Muscle of leg (tissue), 3 donors: ENCODE measurements at regions not wholly inside any gene's neighbourhood (a gene's known extent, or its start where the extent isn't known, plus 50 kb on each side); places are given as distances from the start of the nearest gene placed in this dataset.

Experiments
- DNase-seq: peaks from one replicate; pipeline ENCODE4 v3.0.0; 2013
- H3K27ac ChIP-seq: one replicate; pipeline ENCODE4 v1.5.1; 2013; ENCODE audit warnings: mild to moderate bottlenecking, low read length, control low read depth
- H3K27me3 ChIP-seq: one replicate; pipeline ENCODE4 v1.6.1; 2013; ENCODE audit warnings: low read length; ENCODE audit not compliant: control insufficient read depth, insufficient read depth
- H3K36me3 ChIP-seq: one replicate; pipeline ENCODE4 v1.6.1; 2013; ENCODE audit warnings: low read length; ENCODE audit not compliant: control insufficient read depth, insufficient read depth
- H3K4me1 ChIP-seq: one replicate; pipeline ENCODE4 v1.6.1; 2013; ENCODE audit warnings: low read length; ENCODE audit not compliant: control insufficient read depth, insufficient read depth
- H3K4me3 ChIP-seq: one replicate; pipeline ENCODE4 v1.5.1; 2013; ENCODE audit warnings: low read length, control low read depth
- H3K9me3 ChIP-seq: replicated peaks from 2 replicates; pipeline ENCODE4 v1.6.1; 2013; ENCODE audit warnings: low read depth, low read length; ENCODE audit not compliant: control insufficient read depth
- WGBS: methylation state at CpG from one replicate; pipeline ENCODE4 v1.1.5; 2013; ENCODE audit warnings: missing lambda C conversion rate; ENCODE audit not compliant: insufficient coverage; 5-methylcytosine and 5-hydroxymethylcytosine counted together

- no CpG with 5 or more reads among the region's 3 CpGs for WGBS
- Histone ChIP-seq H3K4me1 (no peaks in the 10 kb centered on the region), H3K9me3 (no peaks in the 10 kb centered on the region)
Measured at GRCh38 chr2:16136461-16137035, 196.2 kb downstream of the MYCN start.

GRCh38 chr2:16135913-16136310 is 195.6 kb downstream of the MYCN start:
- Histone ChIP-seq H3K4me3 (no peak overlapping the region), H3K9me3 (no peaks in the 10 kb centered on the region)
- 75% methylated on average over 1 of the region's 1 CpG for WGBS

More at GRCh38 chr2:16136461-16137035, 196.2 kb downstream of the MYCN start:
- DNase-seq = no peak
- no peaks in the 10 kb centered on the region for H3K27me3 ChIP-seq
- H3K4me3 ChIP-seq = no peak overlapping the region
- no peaks in the 10 kb centered on the region for H3K36me3 ChIP-seq
- H3K27ac ChIP-seq = no peak overlapping the region

GRCh38 chr2:16135196-16135912 is 195.0 kb downstream of the MYCN start:
- Histone ChIP-seq H3K27ac (no peak overlapping the region), H3K9me3 (no peaks in the 10 kb centered on the region), H3K4me3 (no peak overlapping the region), H3K4me1 (no peaks in the 10 kb centered on the region), H3K36me3 (no peaks in the 10 kb centered on the region), H3K27me3 (no peaks in the 10 kb centered on the region)
- no peak for DNase-seq

More at GRCh38 chr2:16135913-16136310, 195.6 kb downstream of the MYCN start:
- no peak for DNase-seq
- H3K4me1 ChIP-seq = no peaks in the 10 kb centered on the region
- H3K27ac ChIP-seq = no peak overlapping the region
- no peaks in the 10 kb centered on the region for H3K36me3 ChIP-seq
- H3K27me3 ChIP-seq = no peaks in the 10 kb centered on the region

- Histone ChIP-seq H3K27ac (no peak overlapping the region), H3K36me3 (no peaks in the 10 kb centered on the region), H3K27me3 (no peaks in the 10 kb centered on the region), H3K4me1 (no peaks in the 10 kb centered on the region), H3K4me3 (no peak overlapping the region), H3K9me3 (no peaks in the 10 kb centered on the region)
- 96% methylated on average over 4 of the region's 9 CpGs for WGBS
- DNase-seq = no peak
Measured at GRCh38 chr2:16134436-16135165, 194.3 kb downstream of the MYCN start.

DNA sequence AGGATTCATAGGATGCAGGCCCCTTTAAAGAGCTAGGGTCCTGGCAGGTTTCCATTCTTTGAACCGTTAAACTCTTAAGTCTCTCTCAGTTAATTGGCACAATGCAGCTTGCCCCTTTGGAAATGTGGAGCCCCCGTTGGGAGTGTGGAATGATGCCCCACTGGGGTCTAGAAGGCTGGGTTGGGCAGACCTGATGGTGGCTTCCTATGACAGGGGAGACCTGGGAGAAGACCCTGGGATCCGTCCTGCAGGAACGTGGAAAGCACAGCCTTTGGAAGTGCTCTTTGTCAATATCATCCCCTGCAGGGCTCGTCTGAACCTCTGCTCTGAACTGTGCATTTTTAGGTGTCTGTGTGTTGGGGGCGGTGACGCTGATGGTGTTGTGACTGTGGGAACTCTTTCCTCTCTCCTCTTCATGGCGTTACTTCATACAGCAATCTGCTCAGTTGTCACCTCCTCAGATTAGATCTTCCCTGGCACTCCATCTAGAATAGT is 190.6 kb downstream of the MYCN start:
- no peaks in the 10 kb centered on the region for H3K9me3 ChIP-seq
- no peaks in the 10 kb centered on the region for H3K4me1 ChIP-seq
- H3K27ac ChIP-seq = no peak overlapping the region
- H3K36me3 ChIP-seq = no peaks in the 10 kb centered on the region
- peaks cover 2% of the 10 kb centered on the region for H3K27me3 ChIP-seq
- DNase-seq = no peak
- no peak overlapping the region for H3K4me3 ChIP-seq
- 100% methylated on average over 1 of the region's 8 CpGs for WGBS

DNA sequence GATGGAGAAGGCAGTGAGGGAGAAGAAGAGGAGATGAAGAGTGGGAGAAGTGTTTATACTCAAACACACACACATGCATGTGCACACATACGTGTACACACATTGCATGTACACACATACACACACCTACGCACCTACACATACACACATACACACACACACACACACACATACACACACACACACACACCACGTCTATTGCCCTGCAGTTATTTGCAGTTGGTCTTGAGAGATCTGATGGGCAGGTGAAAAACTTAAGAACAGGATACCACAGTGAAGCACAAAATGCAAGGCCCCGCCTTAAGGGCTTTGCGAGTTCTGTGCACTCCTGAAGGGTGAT is 190.2 kb downstream of the MYCN start:
- Histone ChIP-seq H3K4me1 (no peaks in the 10 kb centered on the region), H3K27me3 (peaks cover 2% of the 10 kb centered on the region), H3K27ac (no peak overlapping the region), H3K36me3 (no peaks in the 10 kb centered on the region), H3K9me3 (no peaks in the 10 kb centered on the region), H3K4me3 (no peak overlapping the region)
- 81% methylated on average over 2 of the region's 5 CpGs for WGBS
- no peak for DNase-seq

- Histone ChIP-seq H3K4me3 (no peak overlapping the region), H3K4me1 (no peaks in the 10 kb centered on the region), H3K9me3 (no peaks in the 10 kb centered on the region), H3K27ac (no peak overlapping the region), H3K27me3 (peaks cover 2% of the 10 kb centered on the region), H3K36me3 (no peaks in the 10 kb centered on the region)
- WGBS = 100% methylated on average over 2 of the region's 8 CpGs
- no peak for DNase-seq
Measured at GRCh38 chr2:16129716-16130540, 189.6 kb downstream of the MYCN start.

- WGBS = 90% methylated on average over 11 of the region's 13 CpGs
- Histone ChIP-seq H3K4me1 (no peaks in the 10 kb centered on the region), H3K27me3 (peaks cover 2% of the 10 kb centered on the region), H3K9me3 (no peaks in the 10 kb centered on the region), H3K36me3 (no peaks in the 10 kb centered on the region), H3K4me3 (no peak overlapping the region), H3K27ac (no peak overlapping the region)
- no peak for DNase-seq
Measured at GRCh38 chr2:16128746-16129610, 188.6 kb downstream of the MYCN start.

DNA sequence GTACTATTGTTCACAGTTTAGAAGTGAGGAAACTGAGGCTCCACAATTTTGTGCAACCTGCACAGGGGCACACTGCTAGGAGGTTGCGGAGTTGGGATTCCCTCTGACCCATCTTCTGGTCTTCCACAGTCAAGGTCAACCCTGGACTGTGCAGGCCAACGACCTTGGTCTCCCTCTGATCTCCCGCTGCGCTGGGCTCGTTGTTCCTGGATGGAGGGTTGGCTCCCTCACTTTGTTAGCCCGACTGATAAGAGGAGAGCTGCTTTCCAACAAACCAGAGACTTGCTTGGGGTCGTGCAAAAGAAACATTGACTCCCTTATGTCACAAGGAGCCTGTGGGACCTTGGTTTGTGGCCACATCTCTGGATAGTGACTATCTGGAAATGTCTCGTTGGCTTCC is 187.6 kb downstream of the MYCN start:
- Histone ChIP-seq H3K4me3 (no peak overlapping the region), H3K27ac (no peak overlapping the region), H3K9me3 (no peaks in the 10 kb centered on the region), H3K4me1 (peaks cover 4% of the 10 kb centered on the region), H3K27me3 (peaks cover 2% of the 10 kb centered on the region), H3K36me3 (no peaks in the 10 kb centered on the region)
- 43% methylated on average over 3 of the region's 8 CpGs for WGBS
- DNase-seq = no peak
